GM19463 (cell line): ENCODE measurements at regions not wholly inside any gene's neighbourhood (a gene's known extent, or its start where the extent isn't known, plus 50 kb on each side); places are given as distances from the start of the nearest gene placed in this dataset.
"Not testable (repeated sequence)": the region's sequence is repeated elsewhere in the genome, so short reads cannot be mapped to it uniquely, and the experiment has no call there.

Source experiments
- ATAC-seq: cut with Tn5 transposase; IDR thresholded peaks from one replicate; pipeline ENCODE4 v1.9.1; 2021; ENCODE audit warnings: mild to moderate bottlenecking, moderate library complexity; ENCODE audit not compliant: unreplicated experiment

DNA sequence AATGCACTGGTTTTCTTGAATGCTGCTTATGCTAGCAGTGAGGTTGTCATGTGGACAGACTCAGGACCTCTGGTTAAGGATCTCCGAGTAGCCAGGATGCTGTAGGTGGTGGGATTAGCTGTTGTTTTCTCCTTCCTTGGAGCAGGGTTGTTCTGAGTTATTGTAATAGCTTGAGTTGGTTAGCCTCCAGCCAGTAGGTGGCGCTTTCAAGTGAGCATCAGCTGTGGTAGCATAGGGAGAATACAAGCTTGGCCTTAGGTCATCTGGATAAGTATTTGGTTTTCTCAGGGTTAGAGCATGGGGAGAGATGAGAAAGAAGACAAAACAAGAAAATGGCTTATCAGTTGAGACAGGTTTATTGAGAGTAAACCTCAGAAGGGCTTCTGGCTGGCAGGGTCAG is 299.7 kb upstream of the FBXO33 start:
- no peak for ATAC-seq

DNA sequence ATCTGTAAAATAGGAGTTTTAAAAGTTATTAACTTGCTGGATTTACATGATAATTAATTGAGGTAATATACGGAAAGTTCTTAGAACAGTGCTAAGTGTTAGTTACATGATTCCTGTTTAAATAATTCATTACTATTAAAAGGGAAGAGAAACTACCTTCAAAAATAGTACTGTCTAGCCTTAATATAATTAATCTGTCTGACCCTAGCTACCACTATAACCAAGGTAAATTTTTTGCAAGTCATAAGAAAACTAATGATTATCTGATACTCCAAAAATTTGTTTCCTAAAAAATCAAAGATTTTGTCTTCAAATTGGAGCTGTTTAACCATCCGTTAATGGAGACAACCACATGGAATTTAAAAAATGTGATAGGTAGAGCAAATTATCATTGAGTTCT is 294.3 kb upstream of the FBXO33 start:
- no peak for ATAC-seq

- ATAC-seq: no peak
Observed at GRCh38 chr14:39722547-39723273, 290.5 kb upstream of the FBXO33 start.

GRCh38 chr14:39716987-39717570 is 284.8 kb upstream of the FBXO33 start:
- ATAC-seq: no peak

- no peak for ATAC-seq
Observed at GRCh38 chr14:39712293-39712999, 280.2 kb upstream of the FBXO33 start.

GRCh38 chr14:39704594-39704993 is 272.4 kb upstream of the FBXO33 start:
- no peak for ATAC-seq

- no peak for ATAC-seq
Observed at GRCh38 chr14:39694341-39694740, 262.1 kb upstream of the FBXO33 start.

- ATAC-seq: no peak
Observed at GRCh38 chr14:39683691-39684260, 251.5 kb upstream of the FBXO33 start.

GRCh38 chr14:39682582-39682981 is 250.3 kb upstream of the FBXO33 start:
- no peak for ATAC-seq

- no peak for ATAC-seq
Observed at GRCh38 chr14:39681782-39682399, 249.7 kb upstream of the FBXO33 start.

- ATAC-seq: peak; percentile 85
Observed at GRCh38 chr14:39680777-39681176, 248.5 kb upstream of the FBXO33 start.

DNA sequence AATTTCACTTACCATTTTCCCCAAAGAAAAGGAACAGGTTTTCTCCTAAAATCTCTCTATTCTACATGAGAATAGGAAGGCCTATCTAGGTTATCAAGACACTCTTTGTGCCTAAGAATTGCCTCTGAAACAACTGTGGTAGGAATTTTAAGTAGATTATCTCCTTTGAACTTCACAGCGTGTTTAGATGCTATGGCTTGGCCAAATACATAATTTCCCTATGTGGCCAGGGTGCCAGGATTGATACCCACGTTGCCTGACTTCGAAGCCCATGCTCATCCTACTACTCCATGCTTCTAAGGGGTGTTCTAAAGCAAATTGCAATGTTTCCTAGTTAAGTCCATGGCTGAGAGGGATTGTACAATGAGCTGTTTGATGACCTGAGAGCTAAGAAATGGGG is 241.5 kb upstream of the FBXO33 start:
- ATAC-seq: no peak

DNA sequence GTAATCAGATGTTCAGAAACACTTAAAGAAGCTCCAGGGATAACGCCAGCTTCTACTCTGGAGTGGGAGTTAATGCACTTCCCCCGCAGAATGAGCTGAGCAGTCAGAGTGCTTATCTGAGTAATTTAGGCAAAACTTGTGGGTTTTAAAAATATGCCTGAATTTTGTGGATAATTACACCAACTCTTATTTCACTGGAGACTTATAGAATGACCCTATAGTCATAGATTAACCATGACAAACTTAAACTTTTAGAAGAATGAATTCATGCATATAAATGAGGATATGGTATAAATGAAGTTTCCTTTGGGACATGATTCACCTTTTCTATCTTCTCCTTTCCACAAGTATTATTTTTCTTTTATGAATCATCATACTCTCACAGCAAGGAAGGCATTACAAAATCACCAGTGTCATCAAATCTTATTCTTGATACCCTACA is 241.1 kb upstream of the FBXO33 start:
- ATAC-seq: no peak

DNA sequence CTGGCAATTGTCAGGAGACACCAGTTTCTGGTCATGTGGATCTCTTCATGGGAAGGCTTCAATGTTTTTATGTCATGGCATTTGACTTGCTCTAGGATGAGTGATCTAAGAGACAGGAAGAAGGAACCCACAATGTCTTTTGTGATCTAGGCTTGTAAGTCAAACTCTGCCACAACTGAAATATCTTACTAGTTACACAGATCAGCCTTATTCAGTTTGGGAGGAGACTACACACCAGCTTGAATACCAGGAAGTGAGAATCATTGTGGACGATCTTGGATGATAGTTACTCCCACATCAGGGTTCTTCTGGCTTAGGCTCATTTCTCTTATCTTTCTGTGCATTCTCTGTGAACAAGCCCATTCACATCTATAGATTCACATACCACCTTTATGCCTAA is 236.2 kb upstream of the FBXO33 start:
- ATAC-seq: no peak

- peak; percentile 45 for ATAC-seq
Observed at GRCh38 chr14:39666386-39666785, 234.2 kb upstream of the FBXO33 start.

DNA sequence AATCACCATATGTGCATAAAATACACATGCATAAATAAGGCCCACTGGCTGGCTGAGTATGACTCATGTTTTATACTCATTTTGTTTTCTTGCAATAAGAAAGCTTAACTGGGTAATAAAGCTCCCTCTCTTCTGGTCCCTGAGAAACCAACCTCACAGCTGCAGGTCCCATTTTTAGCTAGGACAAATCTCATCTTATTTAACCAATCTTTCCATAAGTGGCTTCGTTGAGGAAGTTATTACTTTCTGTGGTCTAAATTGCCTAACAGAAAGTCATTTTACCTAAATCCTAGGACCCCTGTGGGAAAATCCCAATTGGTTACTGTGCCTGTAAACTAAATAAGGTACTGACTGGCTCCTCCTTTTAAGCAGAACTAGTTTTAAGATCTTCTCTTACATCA is 232.8 kb upstream of the FBXO33 start:
- peak; percentile 60 for ATAC-seq

GRCh38 chr14:39664646-39665045 is 232.4 kb upstream of the FBXO33 start:
- ATAC-seq: peak; percentile 12

- ATAC-seq: peak; percentile 76
Observed at GRCh38 chr14:39641224-39641623, 209.0 kb upstream of the FBXO33 start.

- ATAC-seq: not testable (repeated sequence)
Observed at GRCh38 chr14:39639009-39639408, 206.8 kb upstream of the FBXO33 start.

DNA sequence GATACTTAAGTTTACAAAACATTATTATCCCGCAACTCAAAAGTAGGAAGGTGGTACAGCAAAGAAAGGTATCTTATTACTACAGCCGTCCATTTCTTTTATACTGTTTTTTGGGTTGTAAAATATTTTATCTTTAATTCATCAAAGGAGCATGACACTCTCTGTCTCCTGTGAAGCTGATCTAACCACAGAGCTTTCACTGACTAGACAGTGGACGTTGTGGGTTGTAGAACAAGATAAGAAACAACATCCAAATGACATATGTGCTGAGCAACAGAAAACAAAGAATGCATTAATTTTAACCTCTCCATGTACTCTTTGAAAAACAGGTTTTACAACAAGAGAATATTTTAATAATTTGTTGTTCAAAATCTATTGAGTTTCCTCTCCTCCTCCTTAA is 195.9 kb upstream of the FBXO33 start:
- ATAC-seq: no peak
